Stimulated activated CD4-positive, alpha-beta T cell treated with anti-CD3 and anti-CD28 coated beads, Interleukin-12 subunit alpha, Interleukin-12 subunit beta, amount 100 ng/mL, for 4 hours (primary cell): ENCODE measurements at regions not wholly inside any gene's neighbourhood (a gene's known extent, or its start where the extent isn't known, plus 50 kb on each side); places are given as distances from the start of the nearest gene placed in this dataset.

Experiments used
- DNase-seq: peaks from one replicate; pipeline ENCODE4 v3.0.0-alpha.2; 2020

GRCh38 chr12:47305464-47305863 is 225.7 kb upstream of the AMIGO2 start:
- DNase-seq = no peak

GRCh38 chr12:47303995-47304560 is 224.3 kb upstream of the AMIGO2 start:
- no peak for DNase-seq

- DNase-seq = no peak
Measured at GRCh38 chr12:47303207-47303606, 223.4 kb upstream of the AMIGO2 start.

GRCh38 chr12:47302111-47302671 is 222.4 kb upstream of the AMIGO2 start:
- peak; percentile 22 for DNase-seq

- no peak for DNase-seq
Measured at GRCh38 chr12:47299586-47299985, 219.8 kb upstream of the AMIGO2 start.

GRCh38 chr12:47297993-47298392 is 218.2 kb upstream of the AMIGO2 start:
- DNase-seq = no peak

- DNase-seq = no peak
Measured at GRCh38 chr12:47296828-47297227, 217.1 kb upstream of the AMIGO2 start.

GRCh38 chr12:47293406-47293805 is 213.6 kb upstream of the AMIGO2 start:
- DNase-seq = no peak

GRCh38 chr12:47286676-47287075 is 206.9 kb upstream of the AMIGO2 start:
- no peak for DNase-seq
